HG03565 (cell line): ENCODE measurements at regions not wholly inside any gene's neighbourhood (a gene's known extent, or its start where the extent isn't known, plus 50 kb on each side); places are given as distances from the start of the nearest gene placed in this dataset.
A peak's percentile ranks its signal among the peaks of the same experiment; 100 is the strongest.
"Not testable (repeated sequence)": the region's sequence is repeated elsewhere in the genome, so short reads cannot be mapped to it uniquely, and the experiment has no call there.

ENCODE experiments used
- ATAC-seq: cut with Tn5 transposase; IDR thresholded peaks from one replicate; pipeline ENCODE4 v1.9.1; 2021; ENCODE audit warnings: mild to moderate bottlenecking, moderate library complexity; ENCODE audit not compliant: unreplicated experiment

GRCh38 chr14:35949920-35950513, 123.9 kb downstream of the BRMS1L start:
- no peak for ATAC-seq

- not testable (repeated sequence) for ATAC-seq
Measured at GRCh38 chr14:35947983-35948382, 121.8 kb downstream of the BRMS1L start.

GRCh38 chr14:35944847-35945246, 118.7 kb downstream of the BRMS1L start:
- ATAC-seq: no peak

- ATAC-seq: peak; percentile 37
Measured at GRCh38 chr14:35940291-35940690, 114.2 kb downstream of the BRMS1L start.

GRCh38 chr14:35938770-35939169, 112.6 kb downstream of the BRMS1L start:
- no peak for ATAC-seq

GRCh38 chr14:35934499-35934898, 108.4 kb downstream of the BRMS1L start:
- peak; percentile 65 for ATAC-seq

GRCh38 chr14:35932659-35933159, 106.6 kb downstream of the BRMS1L start:
- peak; percentile 45 for ATAC-seq

GRCh38 chr14:35932136-35932535, 106.0 kb downstream of the BRMS1L start:
- ATAC-seq: peak; percentile 8

- ATAC-seq: no peak
Measured at GRCh38 chr14:35931346-35931745, 105.2 kb downstream of the BRMS1L start.

GRCh38 chr14:35929186-35929585, 103.0 kb downstream of the BRMS1L start:
- no peak for ATAC-seq

GRCh38 chr14:35927727-35928126, 101.6 kb downstream of the BRMS1L start:
- ATAC-seq: no peak

GRCh38 chr14:35925319-35925718, 99.2 kb downstream of the BRMS1L start:
- ATAC-seq: no peak

- not testable (repeated sequence) for ATAC-seq
Measured at GRCh38 chr14:35922590-35922989, 96.5 kb downstream of the BRMS1L start.

- ATAC-seq: no peak
Measured at GRCh38 chr14:35921745-35922144, 95.6 kb downstream of the BRMS1L start.
